Endodermal cell (in vitro differentiated cells): ENCODE measurements at regions not wholly inside any gene's neighbourhood (a gene's known extent, or its start where the extent isn't known, plus 50 kb on each side); places are given as distances from the start of the nearest gene placed in this dataset.

ENCODE experiments used
- DNase-seq: peaks from one replicate; pipeline ENCODE4 v3.0.0-alpha.2; 2017
- H3K27ac ChIP-seq: 2 replicates; pipeline ENCODE4 v1.5.1; 2013; ENCODE audit warnings: mild to moderate bottlenecking, low read depth, low read length, moderate library complexity
- H3K27me3 ChIP-seq: 2 replicates; pipeline ENCODE4 v1.6.1; 2013; ENCODE audit warnings: mild to moderate bottlenecking, low read length, moderate library complexity; ENCODE audit not compliant: insufficient read depth, control insufficient read depth, poor library complexity, severe bottlenecking
- H3K36me3 ChIP-seq: 2 replicates; pipeline ENCODE4 v1.7.0; 2013; ENCODE audit warnings: mild to moderate bottlenecking, low read length, moderate library complexity; ENCODE audit not compliant: control insufficient read depth, insufficient read depth
- H3K4me1 ChIP-seq: one replicate; pipeline ENCODE4 v1.7.0; 2013; ENCODE audit warnings: low read length; ENCODE audit not compliant: control insufficient read depth, insufficient read depth
- H3K4me3 ChIP-seq: 2 replicates; pipeline ENCODE4 v1.5.1; 2013; ENCODE audit warnings: mild to moderate bottlenecking, low read length, moderate library complexity
- H3K9ac ChIP-seq: 2 replicates; pipeline ENCODE4 v1.6.1; 2013; ENCODE audit warnings: mild to moderate bottlenecking, low read length, moderate library complexity; ENCODE audit not compliant: poor library complexity, severe bottlenecking; ENCODE audit errors: extremely low read depth
- H3K9me3 ChIP-seq: 2 replicates; pipeline ENCODE4 v1.6.1; 2013; ENCODE audit warnings: mild to moderate bottlenecking, low read length, moderate library complexity; ENCODE audit not compliant: control insufficient read depth
- H3K27ac Mint-ChIP-seq: 2 replicates; pipeline ENCODE4 v1.8.0; 2020; ENCODE audit warnings: mixed read lengths
- H3K27me3 Mint-ChIP-seq: 2 replicates; pipeline ENCODE4 v1.8.0; 2021; ENCODE audit warnings: mild to moderate bottlenecking, mixed read lengths; ENCODE audit not compliant: insufficient read depth
- H3K36me3 Mint-ChIP-seq: 2 replicates; pipeline ENCODE4 v1.8.0; 2020; ENCODE audit warnings: low read depth, mixed read lengths
- H3K4me1 Mint-ChIP-seq: 2 replicates; pipeline ENCODE4 v1.8.0; 2020; ENCODE audit warnings: mixed read lengths
- H3K4me3 Mint-ChIP-seq: 2 replicates; pipeline ENCODE4 v1.8.0; 2020; ENCODE audit warnings: mild to moderate bottlenecking, moderate library complexity, mixed read lengths
- H3K9me3 Mint-ChIP-seq: 2 replicates; pipeline ENCODE4 v1.8.0; 2020; ENCODE audit warnings: mild to moderate bottlenecking, mixed read lengths
- CTCF ChIP-seq: fragments of 200-600 bp; sonication (generic); conservative IDR thresholded peaks from 2 replicates; pipeline ENCODE4 v1.5.0; 2021; ENCODE audit warnings: antibody characterized with exemption, mild to moderate bottlenecking
- WGBS, 2 experiments: methylation state at CpG; one replicate each; pipeline versions ENCODE4 v1.1.5 to v1.1.7; 2013; ENCODE audit warnings: missing lambda C conversion rate in 2 of 2, mixed read lengths in 1 of 2; ENCODE audit not compliant: insufficient coverage in 1 of 2, insufficient read length in 1 of 2; 5-methylcytosine and 5-hydroxymethylcytosine counted together

- Histone ChIP-seq H3K4me3 (no peak overlapping the region), H3K9me3 (no peaks in the 10 kb centered on the region), H3K27me3 (no peaks in the 10 kb centered on the region), H3K27ac (no peak overlapping the region), H3K9ac (no peak overlapping the region), H3K4me1 (no peaks in the 10 kb centered on the region), H3K36me3 (no peaks in the 10 kb centered on the region)
- WGBS, 2 experiments = 72% methylated on average over 3 of the region's 3 CpGs; no CpG with 5 or more reads in 1 of the 2 experiments
- TF ChIP-seq CTCF = peak; percentile 57
- H3K27me3 Mint-ChIP-seq = peaks cover 1% of the 10 kb centered on the region
- peak; percentile 53 for DNase-seq
- H3K36me3 Mint-ChIP-seq = no peaks in the 10 kb centered on the region
- H3K9me3 Mint-ChIP-seq = no peaks in the 10 kb centered on the region
- H3K27ac Mint-ChIP-seq = no peak overlapping the region
- H3K4me3 Mint-ChIP-seq = no peak overlapping the region
- peaks cover 40% of the 10 kb centered on the region for H3K4me1 Mint-ChIP-seq
These were observed 354.9 kb downstream of the CD109 start for GRCh38 chr6:74050921-74051320.

GRCh38 chr6:74048387-74048786 lies 352.4 kb downstream of the CD109 start:
- no peak overlapping the region for H3K4me3 Mint-ChIP-seq
- TF ChIP-seq CTCF = no peak
- H3K9me3 Mint-ChIP-seq = no peaks in the 10 kb centered on the region
- peaks cover 33% of the 10 kb centered on the region for H3K4me1 Mint-ChIP-seq
- H3K27ac Mint-ChIP-seq = no peak overlapping the region
- Histone ChIP-seq H3K27me3 (no peaks in the 10 kb centered on the region), H3K4me1 (no peaks in the 10 kb centered on the region), H3K36me3 (no peaks in the 10 kb centered on the region), H3K9ac (no peak overlapping the region), H3K9me3 (no peaks in the 10 kb centered on the region), H3K4me3 (no peak overlapping the region), H3K27ac (no peak overlapping the region)
- WGBS, 2 experiments = 64% methylated on average over 2 of the region's 2 CpGs; no CpG with 5 or more reads in 1 of the 2 experiments
- no peaks in the 10 kb centered on the region for H3K27me3 Mint-ChIP-seq
- no peaks in the 10 kb centered on the region for H3K36me3 Mint-ChIP-seq
- no peak for DNase-seq

- Mint-ChIP-seq H3K27ac (no peak overlapping the region), H3K9me3 (peaks cover 4% of the 10 kb centered on the region), H3K27me3 (peaks cover 2% of the 10 kb centered on the region), H3K4me1 (peaks cover 25% of the 10 kb centered on the region), H3K36me3 (no peaks in the 10 kb centered on the region), H3K4me3 (no peak overlapping the region)
- Histone ChIP-seq H3K27me3 (no peaks in the 10 kb centered on the region), H3K27ac (no peak overlapping the region), H3K36me3 (no peaks in the 10 kb centered on the region), H3K9ac (no peak overlapping the region), H3K9me3 (no peaks in the 10 kb centered on the region), H3K4me1 (no peaks in the 10 kb centered on the region), H3K4me3 (no peak overlapping the region)
- WGBS, 2 experiments = 100% methylated on average over 2 of the region's 3 CpGs; no CpG with 5 or more reads in 1 of the 2 experiments
- no peak for TF ChIP-seq CTCF
- no peak for DNase-seq
These were observed 348.6 kb downstream of the CD109 start for GRCh38 chr6:74044417-74045096.
